ENCODE measurements at regions not wholly inside any gene's neighbourhood (a gene's known extent, or its start where the extent isn't known, plus 50 kb on each side); places are given as distances from the start of the nearest gene placed in this dataset.
"Not testable (repeated sequence)": the region's sequence is repeated elsewhere in the genome, so short reads cannot be mapped to it uniquely, and the experiment has no call there.

DNA sequence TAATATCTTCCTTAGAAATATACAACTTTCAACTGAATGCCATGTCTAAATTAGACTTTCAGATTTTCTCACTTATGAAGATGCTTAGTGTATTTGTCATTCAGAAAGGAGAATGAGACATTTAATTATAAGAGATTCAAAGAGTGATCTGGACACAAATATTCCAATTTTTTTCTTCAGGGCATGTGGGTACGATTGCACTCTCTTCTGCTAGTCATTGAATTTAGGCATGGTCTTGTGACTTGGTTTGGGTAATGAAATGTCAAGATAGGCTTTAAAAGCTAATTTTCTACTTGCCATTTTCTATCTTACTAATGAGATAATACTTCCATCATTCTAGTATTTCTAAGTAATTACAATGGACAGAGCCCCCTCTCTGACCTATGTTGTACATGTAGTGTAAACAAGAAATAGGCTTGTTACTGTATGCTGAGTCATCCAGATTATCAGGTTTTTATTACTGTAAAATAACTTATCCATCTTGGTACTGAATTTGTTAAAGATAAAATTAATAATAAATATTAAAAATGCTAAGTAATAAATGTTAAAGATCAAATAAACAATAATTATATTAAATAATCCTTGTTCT is 770.8 kb upstream of the BCHE start:
- no peaks in the 10 kb centered on the region for H3K4me1 ChIP-seq (replicated peaks)
- H3K27me3 ChIP-seq (replicated peaks): no peaks in the 10 kb centered on the region
- no peak overlapping the region for H3K27ac ChIP-seq
- no peak overlapping the region for H3K4me3 ChIP-seq
- H3K36me3 ChIP-seq: no peaks in the 10 kb centered on the region
- no peaks in the 10 kb centered on the region for H3K9me3 ChIP-seq (replicated peaks)
- DNase-seq (ENCODE audit: low read depth in 1 of 2, low spot score in 2 of 2): no peak

DNA sequence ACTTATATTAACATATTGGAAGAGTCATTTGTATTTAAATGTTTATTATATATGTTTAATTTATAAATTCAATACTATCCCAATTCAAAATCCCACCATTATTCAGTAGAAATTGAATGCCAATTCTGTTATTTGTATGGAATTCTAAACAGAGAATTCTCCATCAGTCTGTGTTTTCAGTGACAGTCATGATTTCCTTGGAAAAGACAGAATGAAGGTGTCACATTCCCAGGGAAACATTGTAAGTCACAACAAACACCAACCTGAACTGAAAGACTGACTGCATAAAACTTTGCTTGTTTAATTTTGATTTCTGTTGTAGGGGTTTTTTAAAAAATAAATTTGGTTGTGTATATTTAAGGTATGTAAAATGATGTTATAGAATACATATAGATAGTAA is 769.8 kb upstream of the BCHE start:
- Histone ChIP-seq H3K4me1 (replicated peaks) (no peaks in the 10 kb centered on the region), H3K27me3 (replicated peaks) (no peaks in the 10 kb centered on the region), H3K4me3 (no peak overlapping the region), H3K9me3 (replicated peaks) (no peaks in the 10 kb centered on the region), H3K36me3 (no peaks in the 10 kb centered on the region), H3K27ac (no peak overlapping the region)
- DNase-seq (ENCODE audit: low read depth in 1 of 2, low spot score in 2 of 2): no peak

DNA sequence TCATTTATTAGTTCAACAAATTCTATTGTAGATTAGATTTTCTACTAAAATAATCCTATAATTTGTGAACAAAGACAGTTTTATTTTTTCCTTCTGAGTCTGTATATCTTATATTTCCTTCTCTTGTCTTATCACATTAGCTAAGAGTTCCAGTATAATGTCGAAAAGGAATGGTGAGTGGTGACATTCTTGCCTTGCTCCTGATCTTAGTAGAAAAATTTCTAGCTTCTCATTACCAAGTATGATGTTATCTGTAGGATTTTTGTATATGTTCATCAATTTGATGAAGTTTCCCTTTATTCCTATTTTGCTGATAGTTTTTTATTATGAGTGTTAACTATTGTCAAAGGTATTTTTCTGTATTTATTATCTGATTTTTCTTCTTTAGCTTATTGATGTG is 756.6 kb upstream of the BCHE start:
- Histone ChIP-seq H3K27ac (no peak overlapping the region), H3K27me3 (replicated peaks) (no peaks in the 10 kb centered on the region), H3K4me1 (replicated peaks) (no peaks in the 10 kb centered on the region), H3K4me3 (no peak overlapping the region), H3K36me3 (no peaks in the 10 kb centered on the region), H3K9me3 (replicated peaks) (peaks cover 2% of the 10 kb centered on the region; the same call in 1 of the 2 replicates)
- no peak for DNase-seq (ENCODE audit: low read depth in 1 of 2, low spot score in 2 of 2)

DNA sequence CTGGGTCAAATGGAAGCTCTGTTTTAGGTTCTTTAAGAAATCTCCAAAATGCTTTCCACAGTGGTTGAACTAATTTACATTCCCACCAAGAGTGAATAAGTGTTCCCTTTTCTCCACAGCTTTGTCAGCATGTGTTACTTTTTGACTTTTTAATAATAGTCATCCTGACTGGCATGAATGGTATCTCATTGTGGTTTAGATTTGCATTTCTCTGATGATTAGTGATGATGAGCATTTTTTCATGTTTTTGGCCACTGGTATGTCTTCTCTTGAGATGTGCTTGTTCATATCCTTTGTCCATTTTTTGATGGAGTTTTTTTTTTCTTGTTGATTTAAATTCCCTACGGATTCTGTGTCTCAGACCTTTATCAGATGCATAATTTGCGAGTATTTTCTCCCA is 745.0 kb upstream of the BCHE start:
- DNase-seq (ENCODE audit: low read depth in 1 of 2, low spot score in 2 of 2): no peak
- Histone ChIP-seq H3K4me3 (no peak overlapping the region), H3K4me1 (replicated peaks) (no peaks in the 10 kb centered on the region), H3K9me3 (replicated peaks) (no peaks in the 10 kb centered on the region), H3K36me3 (no peaks in the 10 kb centered on the region), H3K27me3 (replicated peaks) (no peaks in the 10 kb centered on the region), H3K27ac (no peak overlapping the region)

DNA sequence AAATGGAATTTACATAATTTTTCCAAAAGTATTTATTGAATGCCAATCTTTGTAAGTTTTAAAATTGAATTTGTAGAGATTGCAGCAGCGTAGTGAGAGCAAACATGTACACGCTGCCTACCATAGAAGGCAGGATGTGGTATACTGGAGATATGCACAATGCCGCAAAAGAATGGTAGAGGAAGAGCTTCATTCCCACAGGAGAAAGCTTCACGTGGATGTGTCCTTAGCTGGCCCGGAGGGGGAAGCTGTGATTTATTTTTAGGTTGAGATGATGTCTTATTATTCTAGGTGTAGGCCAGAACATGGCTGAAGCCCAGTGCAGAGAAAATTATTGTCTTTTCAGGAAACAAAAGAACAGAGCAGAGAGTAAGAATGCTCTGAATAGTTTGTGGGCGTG is 743.3 kb upstream of the BCHE start:
- Histone ChIP-seq H3K4me3 (no peak overlapping the region), H3K27ac (no peak overlapping the region), H3K36me3 (no peaks in the 10 kb centered on the region), H3K9me3 (replicated peaks) (no peaks in the 10 kb centered on the region), H3K27me3 (replicated peaks) (no peaks in the 10 kb centered on the region), H3K4me1 (replicated peaks) (no peaks in the 10 kb centered on the region)
- no peak for DNase-seq (ENCODE audit: low read depth in 1 of 2, low spot score in 2 of 2)

DNA sequence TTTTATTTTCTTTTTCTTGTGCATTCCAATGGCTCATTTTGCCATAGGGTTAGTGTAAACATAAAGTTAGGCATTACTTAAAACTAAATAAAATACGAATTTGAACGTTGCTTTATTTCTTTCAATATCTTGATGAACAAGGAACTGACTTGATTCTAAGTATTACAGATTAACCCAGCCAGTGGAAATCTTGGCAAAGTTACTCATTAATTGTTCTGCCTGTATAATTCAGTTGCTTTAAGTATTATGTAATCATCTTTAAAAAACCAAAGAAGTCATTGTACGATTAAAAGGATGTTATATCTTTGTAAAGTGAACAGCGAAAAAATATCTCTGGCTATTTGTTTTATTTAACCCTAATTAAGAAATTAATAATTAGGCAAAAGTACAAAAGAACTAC is 737.9 kb upstream of the BCHE start:
- DNase-seq (ENCODE audit: low read depth in 1 of 2, low spot score in 2 of 2): no peak
- Histone ChIP-seq H3K27ac (no peak overlapping the region), H3K9me3 (replicated peaks) (no peaks in the 10 kb centered on the region; the same call in 1 of the 2 replicates), H3K4me3 (no peak overlapping the region), H3K4me1 (replicated peaks) (no peaks in the 10 kb centered on the region), H3K36me3 (no peaks in the 10 kb centered on the region), H3K27me3 (replicated peaks) (no peaks in the 10 kb centered on the region)

DNA sequence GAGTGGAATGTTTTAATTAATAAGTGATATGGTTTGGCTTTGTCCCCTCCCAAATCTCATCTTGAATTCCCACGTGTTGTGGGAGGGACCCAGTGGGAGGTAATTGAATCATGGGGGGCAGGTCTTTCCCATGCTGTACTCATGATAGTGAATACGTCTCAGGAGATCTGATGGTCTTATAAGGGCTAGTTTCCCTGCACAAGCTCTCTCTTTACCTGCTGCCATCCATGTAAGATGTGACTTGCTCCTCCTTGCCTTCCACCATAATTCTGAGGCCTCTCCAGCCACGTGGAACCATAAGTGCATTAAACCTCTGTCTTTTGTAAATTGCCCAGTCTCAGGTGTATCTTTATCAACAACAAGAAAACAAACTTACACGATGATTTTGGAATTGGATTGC is 734.5 kb upstream of the BCHE start:
- H3K27ac ChIP-seq; H3K4me1 ChIP-seq (replicated peaks); H3K27me3 ChIP-seq (replicated peaks); DNase-seq (ENCODE audit: low read depth in 1 of 2, low spot score in 2 of 2); H3K36me3 ChIP-seq; H3K9me3 ChIP-seq (replicated peaks); H3K4me3 ChIP-seq: not testable (repeated sequence)

DNA sequence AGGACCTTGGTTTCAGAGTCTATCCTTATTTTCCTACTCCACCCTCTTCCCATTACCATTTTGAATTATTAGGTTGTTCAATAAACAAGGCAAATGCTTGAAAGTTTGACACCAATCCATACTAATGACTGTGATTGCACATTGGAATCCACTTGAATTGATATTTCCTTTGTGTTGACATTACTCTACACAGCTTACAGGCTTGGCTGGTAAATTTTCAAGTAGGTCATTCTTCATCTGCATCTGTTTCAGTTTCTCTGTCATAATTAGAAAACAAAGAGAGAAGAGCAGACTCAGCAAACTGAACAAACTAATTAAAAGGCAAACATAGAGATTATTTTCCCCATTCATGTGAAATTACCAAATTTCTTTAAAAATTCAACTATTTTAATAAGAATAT is 732.9 kb upstream of the BCHE start:
- Histone ChIP-seq H3K36me3 (no peaks in the 10 kb centered on the region), H3K4me3 (no peak overlapping the region), H3K9me3 (replicated peaks) (no peaks in the 10 kb centered on the region; the same call in 1 of the 2 replicates), H3K27me3 (replicated peaks) (no peaks in the 10 kb centered on the region), H3K27ac (no peak overlapping the region), H3K4me1 (replicated peaks) (no peaks in the 10 kb centered on the region)
- DNase-seq (ENCODE audit: low read depth in 1 of 2, low spot score in 2 of 2): no peak

DNA sequence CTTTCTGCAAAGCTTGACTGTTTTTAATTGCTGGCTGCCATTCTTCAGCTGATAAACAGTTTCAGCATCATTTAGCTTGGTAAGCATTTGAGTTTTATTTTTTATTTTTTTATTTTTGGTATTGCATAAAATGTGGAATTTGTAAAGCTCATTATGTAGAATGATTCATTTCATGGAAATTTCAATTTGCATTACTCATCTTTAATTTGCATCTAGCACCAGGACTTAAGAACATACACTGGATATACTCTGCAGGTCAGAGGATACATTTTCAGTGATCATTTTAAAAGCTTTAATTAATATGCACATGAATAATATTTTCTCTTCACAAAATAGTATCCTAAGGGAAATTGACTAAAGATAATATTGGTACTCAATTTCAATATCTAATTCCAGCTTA is 732.4 kb upstream of the BCHE start:
- H3K27me3 ChIP-seq (replicated peaks): no peaks in the 10 kb centered on the region
- no peaks in the 10 kb centered on the region; the same call in 1 of the 2 replicates for H3K9me3 ChIP-seq (replicated peaks)
- H3K36me3 ChIP-seq: no peaks in the 10 kb centered on the region
- H3K27ac ChIP-seq: no peak overlapping the region
- H3K4me3 ChIP-seq: no peak overlapping the region
- no peaks in the 10 kb centered on the region for H3K4me1 ChIP-seq (replicated peaks)
- DNase-seq (ENCODE audit: low read depth in 1 of 2, low spot score in 2 of 2): no peak

DNA sequence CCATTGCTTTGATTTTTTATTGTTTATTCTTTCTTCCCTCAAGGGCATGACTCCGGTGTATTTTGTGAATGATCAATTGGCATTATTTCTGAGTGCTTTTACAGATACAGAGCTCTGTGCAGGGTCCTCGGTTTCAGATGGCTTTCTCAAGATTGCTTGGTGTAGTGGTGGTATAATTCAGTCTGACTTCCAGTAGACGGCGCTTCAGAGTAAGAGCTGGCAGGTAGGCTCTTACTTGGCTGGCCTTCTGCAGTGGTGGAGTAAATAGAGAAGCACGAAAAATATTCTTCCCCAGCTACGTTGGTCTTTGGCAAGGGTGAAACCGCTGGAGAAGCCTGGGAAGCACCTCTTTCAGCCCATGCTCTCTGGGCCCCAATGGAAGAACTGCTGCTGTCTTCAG is 723.0 kb upstream of the BCHE start:
- no peaks in the 10 kb centered on the region for H3K9me3 ChIP-seq (replicated peaks)
- no peak for DNase-seq (ENCODE audit: low read depth in 1 of 2, low spot score in 2 of 2)
- H3K36me3 ChIP-seq: no peaks in the 10 kb centered on the region
- H3K4me1 ChIP-seq (replicated peaks): no peaks in the 10 kb centered on the region
- no peaks in the 10 kb centered on the region for H3K27me3 ChIP-seq (replicated peaks)
- H3K27ac ChIP-seq: no peak overlapping the region
- H3K4me3 ChIP-seq: no peak overlapping the region

DNA sequence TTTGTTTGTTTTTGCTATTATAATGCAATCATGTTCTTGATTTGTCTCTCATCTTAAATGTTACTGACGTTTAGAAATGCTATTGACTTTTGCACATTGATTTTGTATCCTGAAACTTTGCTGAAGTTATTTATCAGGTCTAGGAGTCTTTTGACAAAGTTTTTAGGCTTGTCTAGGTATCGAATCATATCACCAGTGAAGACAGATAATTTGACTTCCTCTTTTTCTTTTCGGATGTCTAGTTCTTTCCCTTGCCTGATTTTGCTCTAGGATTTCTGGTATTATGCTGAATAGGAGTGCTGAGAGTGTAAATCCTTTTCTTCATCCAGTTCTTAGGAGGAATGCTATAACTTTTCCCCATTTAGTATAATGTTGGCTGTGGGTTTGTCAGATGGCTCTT is 719.7 kb upstream of the BCHE start:
- H3K4me3 ChIP-seq: no peak overlapping the region
- H3K9me3 ChIP-seq (replicated peaks): no peaks in the 10 kb centered on the region
- H3K36me3 ChIP-seq: no peaks in the 10 kb centered on the region
- DNase-seq (ENCODE audit: low read depth in 1 of 2, low spot score in 2 of 2): no peak
- H3K27ac ChIP-seq: no peak overlapping the region
- H3K27me3 ChIP-seq (replicated peaks): no peaks in the 10 kb centered on the region
- H3K4me1 ChIP-seq (replicated peaks): no peaks in the 10 kb centered on the region

DNA sequence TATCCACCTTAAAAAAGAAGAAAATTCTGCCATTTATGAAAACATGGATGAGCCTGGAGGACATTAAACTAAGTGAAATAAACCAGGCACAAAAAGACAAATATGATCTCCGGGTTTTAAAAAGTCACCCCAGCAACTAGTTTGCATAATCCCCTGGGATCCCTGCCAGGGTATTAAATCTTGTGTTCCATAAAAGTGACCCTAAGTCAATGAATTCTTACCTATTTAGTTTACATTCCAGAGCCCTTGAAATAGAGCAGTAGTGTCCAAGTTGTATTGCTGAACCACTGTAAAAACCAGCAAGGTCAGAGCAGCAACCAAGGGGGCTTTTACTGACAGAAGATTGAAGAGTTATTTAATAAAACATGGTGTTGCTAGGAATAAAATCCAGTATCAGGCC is 716.8 kb upstream of the BCHE start:
- no peak for DNase-seq (ENCODE audit: low read depth in 1 of 2, low spot score in 2 of 2)
- H3K36me3 ChIP-seq: no peaks in the 10 kb centered on the region
- no peaks in the 10 kb centered on the region for H3K27me3 ChIP-seq (replicated peaks)
- no peak overlapping the region for H3K27ac ChIP-seq
- H3K4me1 ChIP-seq (replicated peaks): no peaks in the 10 kb centered on the region
- H3K4me3 ChIP-seq: no peak overlapping the region
- no peaks in the 10 kb centered on the region for H3K9me3 ChIP-seq (replicated peaks)

DNA sequence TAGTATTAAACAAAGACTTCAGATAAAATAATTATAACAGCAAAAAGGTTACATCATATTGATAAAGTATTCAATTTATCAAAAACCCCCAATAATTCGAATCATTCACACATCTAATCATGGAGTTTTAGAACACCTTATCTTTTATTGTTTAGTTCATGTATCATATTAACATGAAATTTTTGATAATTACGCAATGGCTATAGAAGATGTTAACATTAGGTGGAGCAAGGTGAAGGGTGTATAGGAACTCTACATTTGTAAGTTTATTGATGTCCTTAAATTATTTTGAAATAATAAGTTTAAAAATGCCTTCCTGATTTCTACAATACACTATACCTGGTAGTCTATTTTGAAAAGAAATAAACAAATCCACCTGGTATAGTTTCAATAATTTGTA is 696.5 kb upstream of the BCHE start:
- Histone ChIP-seq H3K4me3 (no peak overlapping the region), H3K36me3 (no peaks in the 10 kb centered on the region), H3K9me3 (replicated peaks) (no peaks in the 10 kb centered on the region; the same call in 1 of the 2 replicates), H3K27me3 (replicated peaks) (no peaks in the 10 kb centered on the region), H3K27ac (no peak overlapping the region), H3K4me1 (replicated peaks) (no peaks in the 10 kb centered on the region)
- no peak for DNase-seq (ENCODE audit: low read depth in 1 of 2, low spot score in 2 of 2)

DNA sequence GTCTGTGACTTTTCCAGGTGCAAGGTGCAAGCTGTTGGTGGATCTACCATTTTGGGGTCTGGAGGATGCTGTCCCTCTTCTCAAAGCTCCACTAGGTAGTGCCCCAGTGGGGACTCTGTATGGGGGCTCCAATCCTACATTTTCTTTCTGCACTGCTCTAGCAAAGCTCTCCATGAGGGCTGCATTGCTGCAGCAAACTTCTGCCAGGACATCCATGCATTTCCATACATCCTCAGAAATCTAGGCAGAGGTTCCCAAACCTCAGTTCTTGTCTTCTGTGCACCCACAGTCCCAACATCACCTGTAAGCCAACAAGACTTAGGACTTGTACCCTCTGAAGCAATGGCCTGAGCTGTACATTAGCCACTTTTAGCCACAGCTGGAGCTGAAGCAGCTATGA is 694.5 kb upstream of the BCHE start:
- no peaks in the 10 kb centered on the region for H3K36me3 ChIP-seq
- no peaks in the 10 kb centered on the region; the same call in 1 of the 2 replicates for H3K9me3 ChIP-seq (replicated peaks)
- no peaks in the 10 kb centered on the region for H3K27me3 ChIP-seq (replicated peaks)
- no peak overlapping the region for H3K4me3 ChIP-seq
- H3K4me1 ChIP-seq (replicated peaks): no peaks in the 10 kb centered on the region
- no peak for DNase-seq (ENCODE audit: low read depth in 1 of 2, low spot score in 2 of 2)
- H3K27ac ChIP-seq: no peak overlapping the region

DNA sequence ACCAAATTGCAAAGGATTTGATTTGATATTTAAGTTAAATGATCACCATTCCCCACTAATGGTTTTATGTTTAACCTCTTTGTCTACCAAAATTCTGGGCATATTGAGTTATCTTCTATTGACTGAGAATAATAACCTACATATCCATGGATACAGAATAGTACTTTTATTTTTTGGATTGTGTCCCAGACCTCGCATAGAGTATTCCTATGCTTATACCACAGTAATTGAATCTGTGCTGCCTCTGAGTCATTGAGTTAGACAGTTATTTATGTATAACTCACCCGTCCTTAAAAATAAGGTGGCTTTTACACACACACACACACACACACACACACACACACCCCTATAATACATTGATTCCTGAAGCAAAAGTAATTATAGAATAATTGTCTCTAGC is 690.1 kb upstream of the BCHE start:
- Histone ChIP-seq H3K27me3 (replicated peaks) (no peaks in the 10 kb centered on the region), H3K4me1 (replicated peaks) (no peaks in the 10 kb centered on the region), H3K4me3 (no peak overlapping the region), H3K27ac (no peak overlapping the region), H3K36me3 (no peaks in the 10 kb centered on the region), H3K9me3 (replicated peaks) (0 out of 2 replicates have a peak, but pooled peaks cover 5% of the 10 kb centered on the region)
- no peak for DNase-seq (ENCODE audit: low read depth in 1 of 2, low spot score in 2 of 2)

All from SJSA1 (cell line).